ENCODE measurements at regions not wholly inside any gene's neighbourhood (a gene's known extent, or its start where the extent isn't known, plus 50 kb on each side); places are given as distances from the start of the nearest gene placed in this dataset.
A peak's percentile ranks its signal among the peaks of the same experiment; 100 is the strongest.

DNA sequence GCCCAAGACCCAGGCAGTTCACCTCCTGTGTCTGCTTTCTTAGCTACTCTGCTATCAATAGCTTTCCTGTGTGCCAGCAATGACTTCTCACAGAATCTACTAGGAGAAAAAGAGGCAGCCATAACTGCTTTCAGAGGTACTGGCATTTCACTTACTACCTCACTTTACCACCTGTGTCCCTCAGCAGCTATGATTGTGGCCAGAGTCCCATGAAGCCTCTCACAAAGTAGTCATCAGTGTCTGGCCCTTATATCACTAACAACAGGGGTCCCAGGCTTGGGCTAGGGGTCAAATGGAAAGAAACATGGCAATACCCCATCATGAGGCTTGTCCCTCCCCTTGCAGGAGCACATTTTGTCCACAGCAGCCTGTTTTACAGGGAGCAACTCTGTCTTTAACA is 62.7 kb upstream of the EPS8L3 start:
- no peak overlapping the region for H3K4me3 ChIP-seq (ENCODE audit: low read depth, low read length)
- TF ChIP-seq, protein P1, sequence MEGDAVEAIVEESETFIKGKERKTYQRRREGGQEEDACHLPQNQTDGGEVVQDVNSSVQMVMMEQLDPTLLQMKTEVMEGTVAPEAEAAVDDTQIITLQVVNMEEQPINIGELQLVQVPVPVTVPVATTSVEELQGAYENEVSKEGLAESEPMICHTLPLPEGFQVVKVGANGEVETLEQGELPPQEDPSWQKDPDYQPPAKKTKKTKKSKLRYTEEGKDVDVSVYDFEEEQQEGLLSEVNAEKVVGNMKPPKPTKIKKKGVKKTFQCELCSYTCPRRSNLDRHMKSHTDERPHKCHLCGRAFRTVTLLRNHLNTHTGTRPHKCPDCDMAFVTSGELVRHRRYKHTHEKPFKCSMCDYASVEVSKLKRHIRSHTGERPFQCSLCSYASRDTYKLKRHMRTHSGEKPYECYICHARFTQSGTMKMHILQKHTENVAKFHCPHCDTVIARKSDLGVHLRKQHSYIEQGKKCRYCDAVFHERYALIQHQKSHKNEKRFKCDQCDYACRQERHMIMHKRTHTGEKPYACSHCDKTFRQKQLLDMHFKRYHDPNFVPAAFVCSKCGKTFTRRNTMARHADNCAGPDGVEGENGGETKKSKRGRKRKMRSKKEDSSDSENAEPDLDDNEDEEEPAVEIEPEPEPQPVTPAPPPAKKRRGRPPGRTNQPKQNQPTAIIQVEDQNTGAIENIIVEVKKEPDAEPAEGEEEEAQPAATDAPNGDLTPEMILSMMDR (IDR thresholded peaks at IDR 0.05; ENCODE audit: low read depth, low read length) = no peak
- DNase-seq (ENCODE audit: low read depth, low spot score) = no peak
- in situ Hi-C loops (cut with HindIII; ENCODE audit: low sequenced_read_pairs) = no loop called here

GRCh38 chr1:109824349-109825115 is 60.8 kb upstream of the EPS8L3 start:
- H3K4me3 ChIP-seq (ENCODE audit: low read depth, low read length) = no peak overlapping the region
- in situ Hi-C loops (cut with HindIII; ENCODE audit: low sequenced_read_pairs) = no loop called here
- TF ChIP-seq, protein P1 (IDR thresholded peaks at IDR 0.05; ENCODE audit: low read depth, low read length) = no peak
- no peak for DNase-seq (ENCODE audit: low read depth, low spot score)

GRCh38 chr1:109823543-109824348 is 60.0 kb upstream of the EPS8L3 start:
- DNase-seq (ENCODE audit: low read depth, low spot score) = peak; percentile 24
- TF ChIP-seq, protein P1 (IDR thresholded peaks at IDR 0.05; ENCODE audit: low read depth, low read length) = no peak
- H3K4me3 ChIP-seq (ENCODE audit: low read depth, low read length) = no peak overlapping the region
- in situ Hi-C loops (cut with HindIII; ENCODE audit: low sequenced_read_pairs) = no loop called here

GRCh38 chr1:109822749-109823542 is 59.2 kb upstream of the EPS8L3 start:
- in situ Hi-C loops (cut with HindIII; ENCODE audit: low sequenced_read_pairs) = no loop called here
- TF ChIP-seq, protein P1 (IDR thresholded peaks at IDR 0.05; ENCODE audit: low read depth, low read length) = no peak
- no peak for DNase-seq (ENCODE audit: low read depth, low spot score)
- H3K4me3 ChIP-seq (ENCODE audit: low read depth, low read length) = no peak overlapping the region

DNA sequence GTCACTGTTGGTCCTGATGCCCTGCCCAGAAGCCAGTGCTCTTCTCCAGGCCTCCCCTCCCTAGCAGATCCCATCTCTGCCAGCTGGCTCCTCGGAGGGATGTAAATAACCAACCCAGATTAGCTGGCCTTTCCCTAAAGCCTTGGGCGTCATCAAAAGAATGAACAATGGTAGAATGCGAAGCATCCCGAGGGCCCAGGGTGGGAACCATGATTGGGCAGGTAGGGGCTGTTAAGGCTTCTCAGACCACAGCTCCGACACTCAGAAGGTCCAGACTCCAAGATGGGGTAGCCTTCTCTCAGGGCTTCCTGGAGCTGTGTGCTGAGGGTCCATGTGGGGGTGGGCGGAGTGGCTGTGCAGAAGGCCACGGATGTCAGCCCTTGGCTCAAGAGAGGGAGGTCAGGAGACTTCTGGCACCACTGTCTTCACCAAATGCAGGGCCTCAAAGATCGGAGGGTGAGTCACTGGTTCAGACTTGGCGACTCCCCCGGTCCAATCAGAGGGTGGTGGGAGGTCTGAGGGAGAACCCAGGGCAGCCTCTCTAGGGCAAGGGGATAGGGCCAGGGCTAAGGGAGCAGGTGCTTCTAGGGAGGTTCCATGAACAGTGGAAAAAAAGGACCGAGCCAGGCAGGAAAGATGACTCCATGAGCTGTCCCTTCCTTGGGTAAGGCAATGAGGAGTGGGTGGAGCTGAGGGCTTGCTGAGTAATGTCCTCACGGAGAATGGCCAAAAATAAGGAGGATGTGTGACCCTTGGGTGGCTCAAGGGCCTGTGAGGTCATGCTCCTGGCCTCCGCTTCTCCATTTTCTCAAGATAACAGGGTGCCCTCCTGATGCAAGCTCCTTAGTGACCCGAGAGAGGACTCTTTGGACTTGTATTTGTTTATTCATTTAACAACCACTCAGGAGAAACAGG is 58.4 kb upstream of the EPS8L3 start:
- in situ Hi-C loops (cut with HindIII; ENCODE audit: low sequenced_read_pairs) = no loop called here
- H3K4me3 ChIP-seq (ENCODE audit: low read depth, low read length) = no peak overlapping the region

More for the DNA sequence above, 58.4 kb upstream of the EPS8L3 start:
- peak; percentile 24 for DNase-seq (ENCODE audit: low read depth, low spot score)
- TF ChIP-seq, protein P1 (IDR thresholded peaks at IDR 0.05; ENCODE audit: low read depth, low read length) = no peak
